ENCODE measurements at regions not wholly inside any gene's neighbourhood (a gene's known extent, or its start where the extent isn't known, plus 50 kb on each side); places are given as distances from the start of the nearest gene placed in this dataset.

DNA sequence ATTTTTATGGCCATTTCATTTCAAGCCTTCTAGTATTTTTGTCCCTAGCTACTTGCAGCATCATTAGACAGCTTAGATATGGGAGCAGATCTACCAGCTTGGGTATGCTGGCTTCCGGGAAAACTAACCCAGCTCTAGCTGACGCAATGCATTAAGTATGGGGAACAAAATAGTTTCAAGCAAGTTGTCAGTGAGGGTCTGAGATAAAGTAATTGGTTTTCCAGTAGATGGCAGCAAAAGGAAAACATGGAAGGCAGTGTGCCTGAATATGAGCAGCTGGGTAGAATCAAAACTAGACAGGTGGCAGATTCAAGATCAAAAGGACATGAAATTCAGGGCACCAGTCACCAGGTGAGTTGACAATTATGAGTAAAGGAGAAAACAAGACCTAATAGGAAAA, 340.9 kb upstream of the CTSO start:
- Mint-ChIP-seq H3K27me3 (no peaks in the 10 kb centered on the region), H3K27ac (no peak overlapping the region), H3K4me1 (no peaks in the 10 kb centered on the region), H3K9me3 (ENCODE audit: insufficient read depth) (peaks cover 5% of the 10 kb centered on the region), H3K4me3 (no peak overlapping the region)
- intact Hi-C loops (cut with micrococcal nuclease): no loop called here
- no peaks in the 10 kb centered on the region for H3K36me3 ChIP-seq (replicated peaks in 1 of 2; ENCODE audit: control extremely low read depth in 1 of 2, control insufficient read depth in 1 of 2, extremely low read depth in 1 of 2, insufficient read depth in 2 of 2, low read length in 1 of 2)
- no peak overlapping the region for H2AFZ ChIP-seq (ENCODE audit: insufficient read depth, low read depth, low read length, poor library complexity, severe bottlenecking)
- no peaks in the 10 kb centered on the region for H3K27me3 ChIP-seq (replicated peaks in 1 of 4; ENCODE audit: control extremely low read depth in 1 of 4, control insufficient read depth in 3 of 4, insufficient read depth in 4 of 4, low read length in 3 of 4)
- no peaks in the 10 kb centered on the region for H3K79me2 ChIP-seq (ENCODE audit: control insufficient read depth, insufficient read depth, low read length)
- no peaks in the 10 kb centered on the region for H3K4me1 ChIP-seq (ENCODE audit: control insufficient read depth in 2 of 2, insufficient read depth in 2 of 2, low read length in 2 of 2)
- H3K9me3 ChIP-seq (ENCODE audit: control extremely low read depth in 1 of 3, control insufficient read depth in 2 of 3, insufficient read depth in 1 of 3, low read length in 2 of 3): no peaks in the 10 kb centered on the region
- no peak overlapping the region for H3K4me3 ChIP-seq (ENCODE audit: control extremely low read depth in 1 of 5, extremely low read depth in 1 of 5, insufficient read depth in 1 of 5, low read depth in 2 of 5, low read length in 4 of 5)
- POLR2A ChIA-PET: no interaction called here
- H3K9ac ChIP-seq (ENCODE audit: low read length): no peak overlapping the region
- WGBS (ENCODE audit: insufficient coverage): 50% methylated on average over 2 of the region's 2 CpGs
- CTCF ChIA-PET: no interaction called here
- DNase-seq: no peak
- no peak for TF ChIP-seq EZH2 (IDR thresholded peaks at IDR 0.05; ENCODE audit: borderline replicate concordance, insufficient read depth, low read depth, low read length, poor library complexity, severe bottlenecking)
- no peak for TF ChIP-seq CTCF (IDR thresholded peaks at IDR 0.05)
- no peak for ATAC-seq (ENCODE audit: low read depth)
- H3K4me2 ChIP-seq (replicated peaks; ENCODE audit: low read depth, low read length, poor library complexity, severe bottlenecking): no peak overlapping the region
- H3K27ac ChIP-seq (ENCODE audit: low read length in 2 of 2): no peak overlapping the region
- H4K20me1 ChIP-seq (ENCODE audit: control insufficient read depth, insufficient read depth, low read length, poor library complexity, severe bottlenecking): no peaks in the 10 kb centered on the region

- Mint-ChIP-seq H3K4me1 (no peaks in the 10 kb centered on the region), H3K9me3 (ENCODE audit: insufficient read depth) (peaks cover 2% of the 10 kb centered on the region), H3K27ac (no peak overlapping the region), H3K4me3 (no peak overlapping the region), H3K27me3 (no peaks in the 10 kb centered on the region)
- CTCF ChIA-PET: no interaction called here
- no peak overlapping the region for H3K4me2 ChIP-seq (replicated peaks; ENCODE audit: low read depth, low read length, poor library complexity, severe bottlenecking)
- ATAC-seq (ENCODE audit: low read depth): no peak
- H4K20me1 ChIP-seq (ENCODE audit: control insufficient read depth, insufficient read depth, low read length, poor library complexity, severe bottlenecking): no peaks in the 10 kb centered on the region
- no peak for DNase-seq
- H3K9me3 ChIP-seq (ENCODE audit: control extremely low read depth in 1 of 3, control insufficient read depth in 2 of 3, insufficient read depth in 1 of 3, low read length in 2 of 3): no peaks in the 10 kb centered on the region
- no CpG with 5 or more reads among the region's 1 CpG for WGBS (ENCODE audit: insufficient coverage)
- POLR2A ChIA-PET: no interaction called here
- no peak overlapping the region for H3K27ac ChIP-seq (ENCODE audit: low read length in 2 of 2)
- no peaks in the 10 kb centered on the region for H3K4me1 ChIP-seq (ENCODE audit: control insufficient read depth in 2 of 2, insufficient read depth in 2 of 2, low read length in 2 of 2)
- no peaks in the 10 kb centered on the region for H3K36me3 ChIP-seq (replicated peaks in 1 of 2; ENCODE audit: control extremely low read depth in 1 of 2, control insufficient read depth in 1 of 2, extremely low read depth in 1 of 2, insufficient read depth in 2 of 2, low read length in 1 of 2)
- no peak overlapping the region for H2AFZ ChIP-seq (ENCODE audit: insufficient read depth, low read depth, low read length, poor library complexity, severe bottlenecking)
- no peaks in the 10 kb centered on the region for H3K27me3 ChIP-seq (replicated peaks in 1 of 4; ENCODE audit: control extremely low read depth in 1 of 4, control insufficient read depth in 3 of 4, insufficient read depth in 4 of 4, low read length in 3 of 4)
- H3K4me3 ChIP-seq (ENCODE audit: control extremely low read depth in 1 of 5, extremely low read depth in 1 of 5, insufficient read depth in 1 of 5, low read depth in 2 of 5, low read length in 4 of 5): no peak overlapping the region
- no peaks in the 10 kb centered on the region for H3K79me2 ChIP-seq (ENCODE audit: control insufficient read depth, insufficient read depth, low read length)
- TF ChIP-seq EZH2 (IDR thresholded peaks at IDR 0.05; ENCODE audit: borderline replicate concordance, insufficient read depth, low read depth, low read length, poor library complexity, severe bottlenecking): no peak
- no peak for TF ChIP-seq CTCF (IDR thresholded peaks at IDR 0.05)
- H3K9ac ChIP-seq (ENCODE audit: low read length): no peak overlapping the region
- intact Hi-C loops (cut with micrococcal nuclease): no loop called here
Observed at GRCh38 chr4:156293657-156294297, 340.1 kb upstream of the CTSO start.

All from B cell (primary cell).